ENCODE measurements at regions not wholly inside any gene's neighbourhood (a gene's known extent, or its start where the extent isn't known, plus 50 kb on each side); places are given as distances from the start of the nearest gene placed in this dataset.

DNA sequence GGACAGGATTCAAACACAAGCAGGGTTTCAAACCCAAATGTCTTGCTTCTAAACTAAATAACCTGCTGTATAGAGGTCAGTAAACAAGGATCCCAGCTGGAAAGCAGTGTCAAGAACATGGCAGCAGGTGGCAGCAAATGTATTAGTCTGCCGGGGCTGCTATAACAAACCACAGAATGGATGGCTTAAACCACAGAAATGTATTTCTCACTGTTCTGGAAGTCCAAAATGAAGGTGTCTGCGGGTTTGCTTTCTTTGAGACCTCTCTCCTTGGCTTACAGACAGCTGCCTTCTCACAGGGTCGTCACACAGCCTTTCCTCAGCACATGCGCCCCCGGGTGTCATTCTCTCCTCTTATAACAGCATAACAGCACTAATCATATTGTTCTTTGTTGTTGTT is 65.1 kb upstream of the LRRC55 start:
- H3F3A ChIP-seq (ENCODE audit: insufficient read depth): no peaks in the 10 kb centered on the region
- no peaks in the 10 kb centered on the region for H4K20me1 ChIP-seq (ENCODE audit: low read depth, low read length)
- H3K9me2 ChIP-seq (replicated peaks; ENCODE audit: insufficient read depth, low read length): no peaks in the 10 kb centered on the region
- no peak overlapping the region for H3K4me3 ChIP-seq (ENCODE audit: insufficient read depth, low read length, poor library complexity, severe bottlenecking)
- no peak overlapping the region for H2AFZ ChIP-seq (ENCODE audit: low read depth, low read length, severe bottlenecking)
- H3K27me3 ChIP-seq (ENCODE audit: low read length): no peaks in the 10 kb centered on the region
- no peaks in the 10 kb centered on the region for H3K79me2 ChIP-seq (ENCODE audit: insufficient read depth, low read length)
- TF ChIP-seq EZH2phosphoT487 (conservative IDR thresholded peaks at IDR 0.05; ENCODE audit: low read length): no peak
- TF ChIP-seq, protein P1, sequence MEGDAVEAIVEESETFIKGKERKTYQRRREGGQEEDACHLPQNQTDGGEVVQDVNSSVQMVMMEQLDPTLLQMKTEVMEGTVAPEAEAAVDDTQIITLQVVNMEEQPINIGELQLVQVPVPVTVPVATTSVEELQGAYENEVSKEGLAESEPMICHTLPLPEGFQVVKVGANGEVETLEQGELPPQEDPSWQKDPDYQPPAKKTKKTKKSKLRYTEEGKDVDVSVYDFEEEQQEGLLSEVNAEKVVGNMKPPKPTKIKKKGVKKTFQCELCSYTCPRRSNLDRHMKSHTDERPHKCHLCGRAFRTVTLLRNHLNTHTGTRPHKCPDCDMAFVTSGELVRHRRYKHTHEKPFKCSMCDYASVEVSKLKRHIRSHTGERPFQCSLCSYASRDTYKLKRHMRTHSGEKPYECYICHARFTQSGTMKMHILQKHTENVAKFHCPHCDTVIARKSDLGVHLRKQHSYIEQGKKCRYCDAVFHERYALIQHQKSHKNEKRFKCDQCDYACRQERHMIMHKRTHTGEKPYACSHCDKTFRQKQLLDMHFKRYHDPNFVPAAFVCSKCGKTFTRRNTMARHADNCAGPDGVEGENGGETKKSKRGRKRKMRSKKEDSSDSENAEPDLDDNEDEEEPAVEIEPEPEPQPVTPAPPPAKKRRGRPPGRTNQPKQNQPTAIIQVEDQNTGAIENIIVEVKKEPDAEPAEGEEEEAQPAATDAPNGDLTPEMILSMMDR (IDR thresholded peaks at IDR 0.05; ENCODE audit: insufficient read depth, low read length, poor library complexity, severe bottlenecking): peak; percentile 48
- no peaks in the 10 kb centered on the region for H3K9me3 ChIP-seq (ENCODE audit: insufficient read depth, low read length)
- H3K27ac ChIP-seq (ENCODE audit: low read depth, low read length): no peak overlapping the region
- H3K36me3 ChIP-seq (ENCODE audit: low read length): no peaks in the 10 kb centered on the region
- no peak overlapping the region for H3K4me2 ChIP-seq (ENCODE audit: low read depth, low read length, poor library complexity, severe bottlenecking)
- H3K9ac ChIP-seq (ENCODE audit: low read length): no peak overlapping the region

DNA sequence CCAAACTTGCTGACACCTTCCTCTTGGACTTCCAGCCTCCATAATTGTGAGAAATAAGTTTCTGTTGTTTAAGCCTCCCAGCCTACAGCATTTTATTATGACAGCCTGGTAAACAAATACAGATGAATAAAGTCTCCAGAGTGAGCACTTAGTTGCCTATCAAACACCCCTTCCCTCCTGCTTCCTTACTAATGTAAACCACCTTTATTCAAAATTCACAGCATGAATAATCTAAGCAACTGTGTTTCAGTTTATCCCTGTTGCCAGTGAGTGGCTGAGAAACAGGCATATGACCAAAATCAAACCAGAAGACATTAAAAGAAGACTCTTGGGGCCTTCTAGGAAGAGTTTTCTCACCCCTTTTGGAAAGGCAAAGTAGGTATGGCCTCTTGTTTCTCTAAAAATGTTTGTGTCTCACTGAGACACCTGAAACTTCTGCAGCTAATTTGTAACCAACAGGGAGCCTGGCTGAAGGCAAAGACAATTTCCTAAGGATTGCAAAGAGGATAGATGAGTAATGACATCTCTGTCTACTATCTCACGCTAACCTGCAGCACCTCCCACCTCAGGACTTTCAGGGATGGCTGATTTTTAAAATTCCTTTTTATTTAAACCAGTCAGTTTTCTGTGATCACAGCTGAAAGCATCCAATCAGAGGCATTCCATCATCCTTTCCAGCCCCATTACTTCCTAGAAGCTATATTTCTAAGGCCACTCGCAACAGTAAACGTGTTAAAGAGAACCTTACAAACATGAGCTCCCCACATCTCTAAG is 61.4 kb upstream of the LRRC55 start:
- no peaks in the 10 kb centered on the region for H3K9me3 ChIP-seq (ENCODE audit: insufficient read depth, low read length)
- no peaks in the 10 kb centered on the region for H3F3A ChIP-seq (ENCODE audit: insufficient read depth)
- no peaks in the 10 kb centered on the region for H3K36me3 ChIP-seq (ENCODE audit: low read length)
- no peak overlapping the region for H3K4me2 ChIP-seq (ENCODE audit: low read depth, low read length, poor library complexity, severe bottlenecking)
- no peak overlapping the region for H3K27ac ChIP-seq (ENCODE audit: low read depth, low read length)
- no peak overlapping the region for H3K9ac ChIP-seq (ENCODE audit: low read length)
- H4K20me1 ChIP-seq (ENCODE audit: low read depth, low read length): no peaks in the 10 kb centered on the region
- no peaks in the 10 kb centered on the region for H3K27me3 ChIP-seq (ENCODE audit: low read length)
- no peak overlapping the region for H2AFZ ChIP-seq (ENCODE audit: low read depth, low read length, severe bottlenecking)
- no peaks in the 10 kb centered on the region for H3K79me2 ChIP-seq (ENCODE audit: insufficient read depth, low read length)
- no peak for TF ChIP-seq EZH2phosphoT487 (conservative IDR thresholded peaks at IDR 0.05; ENCODE audit: low read length)
- TF ChIP-seq, protein P1 (IDR thresholded peaks at IDR 0.05; ENCODE audit: insufficient read depth, low read length, poor library complexity, severe bottlenecking): no peak
- no peak overlapping the region for H3K4me3 ChIP-seq (ENCODE audit: insufficient read depth, low read length, poor library complexity, severe bottlenecking)
- H3K9me2 ChIP-seq (replicated peaks; ENCODE audit: insufficient read depth, low read length): no peaks in the 10 kb centered on the region

DNA sequence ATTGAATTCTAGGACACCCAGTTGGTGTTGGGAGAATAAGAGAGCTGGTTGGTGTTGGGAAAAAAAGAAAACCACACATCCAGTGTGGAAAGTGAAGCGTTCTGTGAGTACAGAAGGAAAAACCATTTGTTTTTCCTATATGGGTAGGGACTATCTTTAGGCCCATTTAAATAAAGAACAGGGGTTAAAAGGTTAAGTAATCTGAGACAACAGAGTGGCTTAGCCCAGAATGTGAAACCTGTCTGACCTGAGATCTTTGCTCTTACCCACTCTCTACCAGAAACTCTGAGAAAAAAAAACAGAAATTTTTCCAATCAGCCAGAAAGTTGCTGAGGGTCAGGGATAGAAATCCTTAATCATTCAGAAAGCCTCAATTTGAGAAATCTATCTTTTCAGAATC is 59.8 kb upstream of the LRRC55 start:
- Histone ChIP-seq H3K36me3 (ENCODE audit: low read length) (no peaks in the 10 kb centered on the region), H3K9ac (ENCODE audit: low read length) (no peak overlapping the region), H3K9me2 (replicated peaks; ENCODE audit: insufficient read depth, low read length) (no peaks in the 10 kb centered on the region), H3K4me2 (ENCODE audit: low read depth, low read length, poor library complexity, severe bottlenecking) (no peak overlapping the region), H4K20me1 (ENCODE audit: low read depth, low read length) (no peaks in the 10 kb centered on the region), H3K9me3 (ENCODE audit: insufficient read depth, low read length) (no peaks in the 10 kb centered on the region), H3K27ac (ENCODE audit: low read depth, low read length) (no peak overlapping the region), H3K27me3 (ENCODE audit: low read length) (no peaks in the 10 kb centered on the region), H2AFZ (ENCODE audit: low read depth, low read length, severe bottlenecking) (no peak overlapping the region), H3K79me2 (ENCODE audit: insufficient read depth, low read length) (no peaks in the 10 kb centered on the region), H3K4me3 (ENCODE audit: insufficient read depth, low read length, poor library complexity, severe bottlenecking) (no peak overlapping the region), H3F3A (ENCODE audit: insufficient read depth) (no peaks in the 10 kb centered on the region)
- TF ChIP-seq, protein P1 (IDR thresholded peaks at IDR 0.05; ENCODE audit: insufficient read depth, low read length, poor library complexity, severe bottlenecking): no peak
- no peak for TF ChIP-seq EZH2phosphoT487 (conservative IDR thresholded peaks at IDR 0.05; ENCODE audit: low read length)

Data from SU-DHL-6 (cell line).